OCI-LY1 (cell line): ENCODE measurements at regions not wholly inside any gene's neighbourhood (a gene's known extent, or its start where the extent isn't known, plus 50 kb on each side); places are given as distances from the start of the nearest gene placed in this dataset.

Experiments used
- EZH2 ChIP-seq: fragments of 200-600 bp; sonication (generic), shearing (Covaris generic); IDR thresholded peaks from 2 replicates; pipeline ENCODE4 v1.8.0; 2017; ENCODE audit warnings: borderline replicate concordance, mixed run types, mild to moderate bottlenecking, antibody characterized with exemption, low read length, moderate library complexity, mixed read lengths
- TF ChIP-seq, protein P1 (sequence below): fragments of 200-600 bp; sonication (generic), shearing (Covaris generic); IDR thresholded peaks from 2 replicates; pipeline ENCODE4 v1.5.1; 2017; ENCODE audit warnings: mild to moderate bottlenecking, antibody characterized with exemption, low read length, moderate library complexity, mixed read lengths

DNA sequence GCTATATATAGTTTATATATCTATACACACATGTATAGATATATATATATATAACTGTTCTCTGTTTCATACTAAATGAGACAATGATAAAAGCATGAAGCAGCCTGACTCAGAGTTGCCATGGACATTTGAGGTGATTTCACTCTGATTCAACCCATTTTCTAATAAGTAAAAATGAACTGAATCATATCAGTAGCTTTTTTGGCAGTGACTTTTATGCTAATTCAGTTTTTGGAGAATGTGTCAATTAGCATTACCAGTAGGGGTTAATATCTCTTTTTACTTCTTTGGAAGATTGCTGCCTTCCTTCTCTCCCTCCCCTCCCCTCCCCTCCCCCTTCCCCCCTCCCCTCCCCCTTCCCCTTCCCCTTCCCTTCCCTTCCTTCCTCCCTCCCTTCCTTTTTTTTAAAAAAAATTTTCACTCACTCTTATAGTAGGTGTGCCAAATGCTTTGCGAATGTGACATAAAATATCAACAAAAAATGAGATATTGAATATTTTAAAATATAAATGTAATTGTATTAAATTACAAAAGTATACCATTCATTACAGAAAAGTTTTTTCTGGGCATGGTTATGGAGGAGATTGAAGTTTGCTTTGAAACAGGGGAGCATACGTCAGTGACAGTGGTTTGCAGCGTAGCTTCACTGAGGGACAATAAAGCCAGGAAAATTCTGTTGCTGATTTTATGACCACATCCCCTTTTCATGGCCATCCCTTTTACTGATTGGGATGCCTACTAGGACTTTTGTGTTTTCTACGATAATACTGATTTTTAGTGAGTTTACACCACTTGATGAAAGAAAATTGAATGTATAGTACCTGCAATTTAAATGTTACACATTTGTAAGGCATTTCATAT, 64.0 kb upstream of the KLF6 start:
- TF ChIP-seq, protein P1, sequence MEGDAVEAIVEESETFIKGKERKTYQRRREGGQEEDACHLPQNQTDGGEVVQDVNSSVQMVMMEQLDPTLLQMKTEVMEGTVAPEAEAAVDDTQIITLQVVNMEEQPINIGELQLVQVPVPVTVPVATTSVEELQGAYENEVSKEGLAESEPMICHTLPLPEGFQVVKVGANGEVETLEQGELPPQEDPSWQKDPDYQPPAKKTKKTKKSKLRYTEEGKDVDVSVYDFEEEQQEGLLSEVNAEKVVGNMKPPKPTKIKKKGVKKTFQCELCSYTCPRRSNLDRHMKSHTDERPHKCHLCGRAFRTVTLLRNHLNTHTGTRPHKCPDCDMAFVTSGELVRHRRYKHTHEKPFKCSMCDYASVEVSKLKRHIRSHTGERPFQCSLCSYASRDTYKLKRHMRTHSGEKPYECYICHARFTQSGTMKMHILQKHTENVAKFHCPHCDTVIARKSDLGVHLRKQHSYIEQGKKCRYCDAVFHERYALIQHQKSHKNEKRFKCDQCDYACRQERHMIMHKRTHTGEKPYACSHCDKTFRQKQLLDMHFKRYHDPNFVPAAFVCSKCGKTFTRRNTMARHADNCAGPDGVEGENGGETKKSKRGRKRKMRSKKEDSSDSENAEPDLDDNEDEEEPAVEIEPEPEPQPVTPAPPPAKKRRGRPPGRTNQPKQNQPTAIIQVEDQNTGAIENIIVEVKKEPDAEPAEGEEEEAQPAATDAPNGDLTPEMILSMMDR, result no peak
- no peak for TF ChIP-seq EZH2
